Neural crest cell (in vitro differentiated cells): ENCODE measurements at regions not wholly inside any gene's neighbourhood (a gene's known extent, or its start where the extent isn't known, plus 50 kb on each side); places are given as distances from the start of the nearest gene placed in this dataset.

ENCODE experiments used
- DNase-seq: peaks from one replicate; pipeline ENCODE4 v3.0.0; 2021; ENCODE audit warnings: low read depth, mixed read lengths, low spot score
- H3K27ac Mint-ChIP-seq: one replicate; pipeline ENCODE4 v1.8.0; 2021; ENCODE audit warnings: mild to moderate bottlenecking, mixed read lengths; ENCODE audit not compliant: unreplicated experiment
- H3K27me3 Mint-ChIP-seq: 2 replicates; pipeline ENCODE4 v1.8.0; 2021; ENCODE audit warnings: low read depth, mild to moderate bottlenecking, mixed read lengths
- H3K36me3 Mint-ChIP-seq: 2 replicates; pipeline ENCODE4 v1.8.0; 2021; ENCODE audit warnings: low read depth, mild to moderate bottlenecking, mixed read lengths
- H3K4me1 Mint-ChIP-seq: 2 replicates; pipeline ENCODE4 v1.8.0; 2021; ENCODE audit warnings: mixed read lengths
- H3K4me3 Mint-ChIP-seq: one replicate; pipeline ENCODE4 v1.8.0; 2021; ENCODE audit warnings: mild to moderate bottlenecking, mixed read lengths
- H3K9me3 Mint-ChIP-seq: 2 replicates; pipeline ENCODE4 v1.8.0; 2021; ENCODE audit warnings: mixed read lengths
- TF ChIP-seq, protein P1 (sequence below): fragments of 200-600 bp; sonication (generic); conservative IDR thresholded peaks from 2 replicates; pipeline ENCODE4 v1.5.0; 2021; ENCODE audit warnings: antibody characterized with exemption, mild to moderate bottlenecking

- no peaks in the 10 kb centered on the region for H3K9me3 Mint-ChIP-seq
- no peaks in the 10 kb centered on the region for H3K36me3 Mint-ChIP-seq
- no peak overlapping the region for H3K4me3 Mint-ChIP-seq
- H3K27me3 Mint-ChIP-seq: peaks cover 46% of the 10 kb centered on the region
- H3K27ac Mint-ChIP-seq: no peak overlapping the region
- H3K4me1 Mint-ChIP-seq: no peaks in the 10 kb centered on the region
- TF ChIP-seq, protein P1, sequence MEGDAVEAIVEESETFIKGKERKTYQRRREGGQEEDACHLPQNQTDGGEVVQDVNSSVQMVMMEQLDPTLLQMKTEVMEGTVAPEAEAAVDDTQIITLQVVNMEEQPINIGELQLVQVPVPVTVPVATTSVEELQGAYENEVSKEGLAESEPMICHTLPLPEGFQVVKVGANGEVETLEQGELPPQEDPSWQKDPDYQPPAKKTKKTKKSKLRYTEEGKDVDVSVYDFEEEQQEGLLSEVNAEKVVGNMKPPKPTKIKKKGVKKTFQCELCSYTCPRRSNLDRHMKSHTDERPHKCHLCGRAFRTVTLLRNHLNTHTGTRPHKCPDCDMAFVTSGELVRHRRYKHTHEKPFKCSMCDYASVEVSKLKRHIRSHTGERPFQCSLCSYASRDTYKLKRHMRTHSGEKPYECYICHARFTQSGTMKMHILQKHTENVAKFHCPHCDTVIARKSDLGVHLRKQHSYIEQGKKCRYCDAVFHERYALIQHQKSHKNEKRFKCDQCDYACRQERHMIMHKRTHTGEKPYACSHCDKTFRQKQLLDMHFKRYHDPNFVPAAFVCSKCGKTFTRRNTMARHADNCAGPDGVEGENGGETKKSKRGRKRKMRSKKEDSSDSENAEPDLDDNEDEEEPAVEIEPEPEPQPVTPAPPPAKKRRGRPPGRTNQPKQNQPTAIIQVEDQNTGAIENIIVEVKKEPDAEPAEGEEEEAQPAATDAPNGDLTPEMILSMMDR: no peak
- no peak for DNase-seq
Measured at GRCh38 chr17:33889766-33890165, 365.3 kb upstream of the CCL2 start.

GRCh38 chr17:33892717-33893591, 362.1 kb upstream of the CCL2 start:
- H3K4me1 Mint-ChIP-seq: no peaks in the 10 kb centered on the region
- TF ChIP-seq, protein P1: no peak
- H3K27me3 Mint-ChIP-seq: peaks cover 45% of the 10 kb centered on the region
- H3K4me3 Mint-ChIP-seq: no peak overlapping the region
- no peaks in the 10 kb centered on the region for H3K36me3 Mint-ChIP-seq
- no peak for DNase-seq
- H3K9me3 Mint-ChIP-seq: no peaks in the 10 kb centered on the region
- H3K27ac Mint-ChIP-seq: no peak overlapping the region

GRCh38 chr17:33895491-33895890, 359.6 kb upstream of the CCL2 start:
- no peak for DNase-seq
- H3K27me3 Mint-ChIP-seq: peaks cover 34% of the 10 kb centered on the region
- H3K27ac Mint-ChIP-seq: no peak overlapping the region
- H3K36me3 Mint-ChIP-seq: no peaks in the 10 kb centered on the region
- no peak overlapping the region for H3K4me3 Mint-ChIP-seq
- TF ChIP-seq, protein P1: no peak
- no peaks in the 10 kb centered on the region for H3K9me3 Mint-ChIP-seq
- no peaks in the 10 kb centered on the region for H3K4me1 Mint-ChIP-seq

DNA sequence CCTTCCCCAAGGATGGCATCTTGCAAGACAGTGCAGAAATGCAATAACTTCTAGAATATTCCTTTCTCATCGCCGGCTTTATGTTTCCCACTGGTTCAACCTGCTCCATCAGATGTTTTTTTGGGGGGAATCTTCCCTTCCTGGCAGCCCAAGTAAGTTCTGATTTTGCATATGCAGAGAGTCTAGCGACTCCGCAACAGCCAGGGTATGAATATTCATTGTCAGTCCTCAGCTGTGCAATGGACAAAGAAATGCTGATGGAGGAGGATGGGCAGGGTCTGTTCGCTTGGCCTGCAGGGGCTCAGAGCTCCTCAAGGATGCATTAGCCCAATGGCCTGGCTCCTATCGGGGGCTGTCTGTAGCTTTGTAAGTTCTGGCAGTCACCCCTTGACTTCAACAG, 358.8 kb upstream of the CCL2 start:
- TF ChIP-seq, protein P1: no peak
- no peaks in the 10 kb centered on the region for H3K36me3 Mint-ChIP-seq

DNA sequence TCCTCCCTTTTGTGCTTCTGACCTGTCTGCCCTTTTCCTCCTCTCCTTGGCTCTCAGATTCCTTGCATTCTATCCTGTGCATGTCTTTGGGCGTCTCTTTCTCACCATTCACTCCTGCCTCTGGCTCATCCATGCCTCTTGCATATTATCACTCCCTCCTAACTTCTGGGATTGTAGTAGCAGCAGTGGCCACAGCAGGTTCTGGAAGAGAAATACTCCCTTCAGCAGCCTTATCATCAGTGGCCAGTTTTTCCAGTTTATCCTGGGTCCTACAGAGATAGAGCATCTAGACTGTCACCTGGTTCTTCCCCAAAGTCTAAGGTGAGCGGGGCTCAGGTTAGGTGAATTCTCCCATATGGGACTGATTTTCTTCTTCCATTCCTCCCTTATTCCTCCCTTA, 354.0 kb upstream of the CCL2 start:
- Mint-ChIP-seq H3K4me1 (no peaks in the 10 kb centered on the region), H3K27me3 (peaks cover 21% of the 10 kb centered on the region), H3K27ac (no peak overlapping the region), H3K9me3 (no peaks in the 10 kb centered on the region), H3K36me3 (no peaks in the 10 kb centered on the region), H3K4me3 (no peak overlapping the region)
- TF ChIP-seq, protein P1: no peak
- no peak for DNase-seq

More for the DNA sequence above, 358.8 kb upstream of the CCL2 start:
- H3K27ac Mint-ChIP-seq: no peak overlapping the region
- no peak for DNase-seq
- no peak overlapping the region for H3K4me3 Mint-ChIP-seq
- no peaks in the 10 kb centered on the region for H3K9me3 Mint-ChIP-seq
- peaks cover 37% of the 10 kb centered on the region for H3K27me3 Mint-ChIP-seq
- no peaks in the 10 kb centered on the region for H3K4me1 Mint-ChIP-seq
